ENCODE measurements at regions not wholly inside any gene's neighbourhood (a gene's known extent, or its start where the extent isn't known, plus 50 kb on each side); places are given as distances from the start of the nearest gene placed in this dataset.

- Mint-ChIP-seq H3K9me3 (peaks cover 10 to 11% of the 10 kb centered on the region in 2 experiments), H3K36me3 (ENCODE audit: insufficient read depth in 1 of 3, low read depth in 3 of 3) (peaks cover 2 to 11% (median 4%) of the 10 kb centered on the region in 3 experiments; a peak in 4 of 7 replicates), H3K4me1 (peaks cover 8% of the 10 kb centered on the region in 2 experiments), H3K27ac (no peak overlapping the region), H3K4me3 (no peak overlapping the region), H3K27me3 (ENCODE audit: low read depth) (no peaks in the 10 kb centered on the region)
- H3K27ac ChIP-seq (ENCODE audit: insufficient read length, low read depth, low read length): no peak overlapping the region
- H3K23me2 ChIP-seq (ENCODE audit: insufficient read length, low read depth, low read length, poor library complexity, severe bottlenecking): no peaks in the 10 kb centered on the region
- H2BK12ac ChIP-seq (ENCODE audit: insufficient read length, low read depth, low read length): no peak overlapping the region
- H3K4me1 ChIP-seq (ENCODE audit: insufficient read depth, low read length): no peaks in the 10 kb centered on the region
- H2BK120ac ChIP-seq (ENCODE audit: low read depth, low read length, poor library complexity, severe bottlenecking): no peak overlapping the region
- H3K18ac ChIP-seq (ENCODE audit: insufficient read length, low read depth, low read length): no peak overlapping the region
- peak; percentile 61 for DNase-seq
- no peak overlapping the region for H3K14ac ChIP-seq (ENCODE audit: insufficient read depth, low read length)
- H4K8ac ChIP-seq (replicated peaks; ENCODE audit: insufficient read length, low read depth, low read length): no peak overlapping the region
- no peak overlapping the region for H2BK20ac ChIP-seq (ENCODE audit: low read depth, low read length, poor library complexity, severe bottlenecking)
- H3K9me3 ChIP-seq (ENCODE audit: control insufficient read depth, low read depth, low read length): no peaks in the 10 kb centered on the region
- peak; percentile 49; the same call in 1 of the 3 replicates for TF ChIP-seq CTCF (conservative IDR thresholded peaks at IDR 0.05)
- no peak overlapping the region for H3K56ac ChIP-seq (ENCODE audit: insufficient read length, low read depth, low read length)
- H3K9ac ChIP-seq (ENCODE audit: extremely low read depth, insufficient read length, low read length): no peak overlapping the region
- no peak overlapping the region for H4K5ac ChIP-seq (ENCODE audit: insufficient read length, low read depth, low read length)
- H2BK5ac ChIP-seq (ENCODE audit: insufficient read length, low read length): no peak overlapping the region
- no peak overlapping the region for H3K23ac ChIP-seq (ENCODE audit: insufficient read length, low read depth, low read length)
- H4K20me1 ChIP-seq (ENCODE audit: control insufficient read depth, insufficient read depth, insufficient read length): no peaks in the 10 kb centered on the region
- H3K4ac ChIP-seq (ENCODE audit: low read depth, low read length): no peak overlapping the region
- H3K27me3 ChIP-seq (ENCODE audit: insufficient read depth, low read length): no peaks in the 10 kb centered on the region
- H3K79me1 ChIP-seq (ENCODE audit: insufficient read depth, low read depth, low read length, poor library complexity, severe bottlenecking): no peaks in the 10 kb centered on the region
- no peaks in the 10 kb centered on the region for H3K79me2 ChIP-seq (ENCODE audit: insufficient read depth, low read length)
- no peak overlapping the region for H4K91ac ChIP-seq (ENCODE audit: insufficient read length, low read depth, low read length)
- WGBS (ENCODE audit: extremely low coverage, insufficient read length, low lambda C conversion rate): no CpG with 5 or more reads among the region's 2 CpGs
- no peak overlapping the region for H2AFZ ChIP-seq (ENCODE audit: low read length)
- no peak overlapping the region for H3K4me2 ChIP-seq (ENCODE audit: insufficient read depth, insufficient read length, low read length)
- no peak overlapping the region for H2AK5ac ChIP-seq (ENCODE audit: insufficient read length, low read length)
- H2BK15ac ChIP-seq (ENCODE audit: low read depth, low read length): no peak overlapping the region
- H3T11ph ChIP-seq (ENCODE audit: low read length): no peak overlapping the region
Observed at GRCh38 chr3:31341130-31341529, 191.6 kb upstream of the STT3B start.
